SK-N-SH (cell line): ENCODE measurements at regions not wholly inside any gene's neighbourhood (a gene's known extent, or its start where the extent isn't known, plus 50 kb on each side); places are given as distances from the start of the nearest gene placed in this dataset.

ENCODE experiments used
- CTCF ChIA-PET: fragments of 300-600, 350-600 bp; formaldehyde crosslinking; extraction: SDS; loops from one replicate; lab custom pipeline; 2021; lab: Yijun Ruan, JAX
- POLR2A ChIA-PET: fragments of 350-600 bp; sonication (Branson Sonifier 250); formaldehyde crosslinking; extraction: SDS; loops from one replicate; lab custom pipeline; 2020; ENCODE audit warnings: antibody characterized with exemption, inconsistent platforms; lab: Yijun Ruan, JAX
- DNase-seq: peaks from one replicate; pipeline ENCODE4 v3.0.0; 2012
- H2AFZ ChIP-seq: fragments of 200-600 bp; sonication (generic); 2 replicates; pipeline ENCODE4 v1.8.1; 2016; ENCODE audit warnings: antibody characterized with exemption, mild to moderate bottlenecking, low read depth
- H3F3A ChIP-seq: fragments of 200-600 bp; sonication (generic); replicated peaks from 2 replicates; pipeline ENCODE3; 2016; ENCODE audit warnings: antibody characterized with exemption, mild to moderate bottlenecking; ENCODE audit not compliant: insufficient read depth
- H3K27ac ChIP-seq, 2 experiments: fragments of 200-500 bp in 1 of 2; fragments of 200-600 bp in 1 of 2; sonication (Bioruptor generic) in 1 of 2; sonication (generic), shearing (Covaris generic) in 1 of 2; 2 replicates each; pipeline versions ENCODE4 v1.5.1 to v1.6.1; 2014 to 2016; ENCODE audit warnings: low read depth in 2 of 2, inconsistent platforms in 1 of 2, low read length in 1 of 2, mild to moderate bottlenecking in 1 of 2, mixed read lengths in 1 of 2
- H3K27me3 ChIP-seq: fragments of 200-600 bp; sonication (generic), shearing (Covaris generic); 2 replicates; pipeline ENCODE4 v1.6.1; 2016; ENCODE audit warnings: mixed run types; ENCODE audit not compliant: insufficient read depth
- H3K36me3 ChIP-seq, 2 experiments: fragments of 200-500 bp in 1 of 2; fragments of 200-600 bp in 1 of 2; sonication (Bioruptor generic) in 1 of 2; sonication (generic) in 1 of 2; replicated peaks in 1 of 2; 2 replicates each; pipeline versions ENCODE3 to v1.5.1; 2014 to 2016; ENCODE audit warnings: low read length in 1 of 2, mild to moderate bottlenecking in 1 of 2; ENCODE audit not compliant: insufficient read depth in 2 of 2, control insufficient read depth in 1 of 2
- H3K4me1 ChIP-seq, 2 experiments: fragments of 200-500 bp in 1 of 2; fragments of 200-600 bp in 1 of 2; sonication (Bioruptor generic) in 1 of 2; sonication (generic), shearing (Covaris generic) in 1 of 2; 2 replicates each; pipeline versions ENCODE4 v1.5.1 to v1.6.1; 2014 to 2016; ENCODE audit warnings: low read depth in 1 of 2, low read length in 1 of 2, mixed run types in 1 of 2; ENCODE audit not compliant: insufficient read depth in 2 of 2, control insufficient read depth in 1 of 2
- H3K4me2 ChIP-seq: fragments of 200-600 bp; sonication (generic), shearing (Covaris generic); 2 replicates; pipeline ENCODE4 v1.6.1; 2017; ENCODE audit warnings: mixed run types
- H3K4me3 ChIP-seq, 2 experiments: fragments of 200-500 bp in 1 of 2; fragments of 200-600 bp in 1 of 2; sonication (Bioruptor generic) in 1 of 2; sonication (generic), shearing (Covaris generic) in 1 of 2; 2 replicates each; pipeline versions ENCODE4 v1.5.1 to v1.8.1; 2014 to 2016; ENCODE audit warnings: low read depth in 2 of 2, inconsistent platforms in 1 of 2, low read length in 1 of 2, mild to moderate bottlenecking in 1 of 2, mixed read lengths in 1 of 2, moderate library complexity in 1 of 2
- H3K79me2 ChIP-seq: fragments of 200-600 bp; sonication (generic); 2 replicates; pipeline ENCODE4 v1.8.1; 2017; ENCODE audit warnings: mild to moderate bottlenecking; ENCODE audit not compliant: insufficient read depth
- H3K9ac ChIP-seq: fragments of 200-600 bp; sonication (generic); 2 replicates; pipeline ENCODE4 v1.6.1; 2017; ENCODE audit warnings: mixed run types
- H3K9me2 ChIP-seq: fragments of 200-600 bp; sonication (generic); 2 replicates; pipeline ENCODE4 v1.6.1; 2017; ENCODE audit warnings: mixed run types
- H3K9me3 ChIP-seq: fragments of 200-600 bp; sonication (generic); 2 replicates; pipeline ENCODE4 v1.6.1; 2017; ENCODE audit warnings: mixed run types, mild to moderate bottlenecking, moderate library complexity
- H4K20me1 ChIP-seq: fragments of 200-600 bp; sonication (generic); 2 replicates; pipeline ENCODE4 v1.6.1; 2017; ENCODE audit warnings: mild to moderate bottlenecking, mixed run types; ENCODE audit not compliant: insufficient read depth
- ELF1 ChIP-seq: IDR thresholded peaks from 2 replicates; pipeline ENCODE4 v1.4.0; 2012
- MXI1 ChIP-seq: IDR thresholded peaks from 2 replicates; pipeline ENCODE4 v1.6.1; 2012; ENCODE audit warnings: mild to moderate bottlenecking, low read depth, low read length, improper control_type of control experiment
- RAD21 ChIP-seq: IDR thresholded peaks from 2 replicates; pipeline ENCODE4 v1.6.1; 2012; ENCODE audit warnings: mild to moderate bottlenecking, low read length
- RCOR1 ChIP-seq: fragments of 150-350 bp; IDR thresholded peaks from 2 replicates; pipeline ENCODE4 v1.6.1; 2017; ENCODE audit warnings: antibody characterized with exemption, low read length
- RXRA ChIP-seq: IDR thresholded peaks from 2 replicates; pipeline ENCODE4 v1.4.0; 2012; ENCODE audit warnings: low read depth, mild to moderate bottlenecking, borderline replicate concordance
- SIN3A ChIP-seq: IDR thresholded peaks from 2 replicates; pipeline ENCODE4 v1.6.1; 2012; ENCODE audit warnings: low read depth, mild to moderate bottlenecking, low read length, moderate library complexity, borderline replicate concordance
- TCF12 ChIP-seq: IDR thresholded peaks from 2 replicates; pipeline ENCODE4 v1.4.0; 2012
- WGBS: methylation state at CpG from one replicate; pipeline ENCODE4 v1.1.6; 2017; ENCODE audit warnings: low lambda C conversion rate; 5-methylcytosine and 5-hydroxymethylcytosine counted together
- TF ChIP-seq, protein P1 (sequence below): IDR thresholded peaks from 2 replicates; pipeline ENCODE4 v1.6.1; 2012; ENCODE audit warnings: mild to moderate bottlenecking, low read depth, low read length, moderate library complexity
- TF ChIP-seq, protein P2 (sequence below): fragments of 150-350 bp; IDR thresholded peaks from 2 replicates; pipeline ENCODE4 v1.6.1; 2017; ENCODE audit warnings: antibody characterized with exemption, low read length, low read depth, borderline replicate concordance

DNA sequence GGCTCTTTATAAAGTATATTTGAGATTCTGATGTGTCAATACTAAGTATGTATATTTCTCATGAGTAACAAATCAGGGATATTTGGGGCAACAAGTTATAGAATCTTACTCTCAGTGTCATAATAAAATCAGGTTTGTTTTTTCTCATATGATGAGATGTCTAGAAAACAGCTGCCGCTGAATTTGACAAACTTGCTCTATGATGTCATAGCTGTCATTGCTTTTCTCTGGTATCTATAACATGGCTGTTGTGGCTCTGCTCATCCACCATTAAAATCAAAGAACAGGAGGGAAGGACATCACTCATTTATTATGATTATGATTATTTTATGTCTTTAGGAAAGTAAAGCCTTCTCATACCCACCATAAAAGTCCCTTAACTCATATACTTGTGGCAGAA is 417.2 kb upstream of the LRRTM4 start:
- TF ChIP-seq MXI1 (no peak), RCOR1 (no peak), ELF1 (no peak)
- TF ChIP-seq, all 33 proteins: peak for 0
- Histone ChIP-seq H3K9me3 (no peaks in the 10 kb centered on the region; the same call in 1 of the 2 replicates), H3K79me2 (no peaks in the 10 kb centered on the region), H3K4me3 (no peak overlapping the region), H3K9ac (no peak overlapping the region), H4K20me1 (no peaks in the 10 kb centered on the region), H3F3A (no peaks in the 10 kb centered on the region), H3K4me2 (no peak overlapping the region), H3K4me1 (no peaks in the 10 kb centered on the region), H2AFZ (no peak overlapping the region), H3K36me3 (no peaks in the 10 kb centered on the region), H3K9me2 (no peaks in the 10 kb centered on the region), H3K27me3 (no peaks in the 10 kb centered on the region), H3K27ac (no peak overlapping the region)
- ChIA-PET POLR2A (no interaction called here), CTCF (no interaction called here)
- no peak for DNase-seq
- WGBS = 36% methylated on average over 1 of the region's 1 CpG

DNA sequence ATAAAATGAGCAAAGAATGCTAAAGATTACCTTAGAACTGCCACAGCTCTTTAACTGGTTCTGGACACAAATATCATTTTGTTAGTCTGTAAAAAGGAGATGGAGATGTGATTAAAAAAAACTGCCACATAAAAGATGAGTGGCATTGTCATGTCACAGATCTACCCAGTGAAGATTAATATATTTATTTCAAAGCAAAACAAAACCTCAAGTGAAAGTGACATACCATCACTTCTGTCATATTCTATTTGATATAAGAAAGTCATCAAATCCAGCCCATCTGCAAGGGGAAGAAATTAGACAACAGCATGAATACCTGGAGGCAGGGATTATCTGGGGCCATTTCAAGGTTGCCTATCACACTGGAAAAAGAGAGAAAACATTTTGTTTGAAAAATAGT is 417.6 kb upstream of the LRRTM4 start:
- Histone ChIP-seq H3K36me3 (no peaks in the 10 kb centered on the region), H3K9me3 (no peaks in the 10 kb centered on the region; the same call in 1 of the 2 replicates), H3K9me2 (no peaks in the 10 kb centered on the region), H3K27me3 (no peaks in the 10 kb centered on the region), H3F3A (no peaks in the 10 kb centered on the region), H3K27ac (no peak overlapping the region), H3K79me2 (no peaks in the 10 kb centered on the region), H3K4me3 (no peak overlapping the region), H2AFZ (no peak overlapping the region), H3K9ac (no peak overlapping the region), H4K20me1 (no peaks in the 10 kb centered on the region), H3K4me1 (no peaks in the 10 kb centered on the region), H3K4me2 (no peak overlapping the region)
- no peak for TF ChIP-seq RCOR1
- TF ChIP-seq SIN3A = no peak
- no peak for TF ChIP-seq RAD21
- no peak for TF ChIP-seq TCF12
- TF ChIP-seq, protein P1, sequence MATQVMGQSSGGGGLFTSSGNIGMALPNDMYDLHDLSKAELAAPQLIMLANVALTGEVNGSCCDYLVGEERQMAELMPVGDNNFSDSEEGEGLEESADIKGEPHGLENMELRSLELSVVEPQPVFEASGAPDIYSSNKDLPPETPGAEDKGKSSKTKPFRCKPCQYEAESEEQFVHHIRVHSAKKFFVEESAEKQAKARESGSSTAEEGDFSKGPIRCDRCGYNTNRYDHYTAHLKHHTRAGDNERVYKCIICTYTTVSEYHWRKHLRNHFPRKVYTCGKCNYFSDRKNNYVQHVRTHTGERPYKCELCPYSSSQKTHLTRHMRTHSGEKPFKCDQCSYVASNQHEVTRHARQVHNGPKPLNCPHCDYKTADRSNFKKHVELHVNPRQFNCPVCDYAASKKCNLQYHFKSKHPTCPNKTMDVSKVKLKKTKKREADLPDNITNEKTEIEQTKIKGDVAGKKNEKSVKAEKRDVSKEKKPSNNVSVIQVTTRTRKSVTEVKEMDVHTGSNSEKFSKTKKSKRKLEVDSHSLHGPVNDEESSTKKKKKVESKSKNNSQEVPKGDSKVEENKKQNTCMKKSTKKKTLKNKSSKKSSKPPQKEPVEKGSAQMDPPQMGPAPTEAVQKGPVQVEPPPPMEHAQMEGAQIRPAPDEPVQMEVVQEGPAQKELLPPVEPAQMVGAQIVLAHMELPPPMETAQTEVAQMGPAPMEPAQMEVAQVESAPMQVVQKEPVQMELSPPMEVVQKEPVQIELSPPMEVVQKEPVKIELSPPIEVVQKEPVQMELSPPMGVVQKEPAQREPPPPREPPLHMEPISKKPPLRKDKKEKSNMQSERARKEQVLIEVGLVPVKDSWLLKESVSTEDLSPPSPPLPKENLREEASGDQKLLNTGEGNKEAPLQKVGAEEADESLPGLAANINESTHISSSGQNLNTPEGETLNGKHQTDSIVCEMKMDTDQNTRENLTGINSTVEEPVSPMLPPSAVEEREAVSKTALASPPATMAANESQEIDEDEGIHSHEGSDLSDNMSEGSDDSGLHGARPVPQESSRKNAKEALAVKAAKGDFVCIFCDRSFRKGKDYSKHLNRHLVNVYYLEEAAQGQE = no peak
- TF ChIP-seq RXRA = no peak
- TF ChIP-seq, protein P2, sequence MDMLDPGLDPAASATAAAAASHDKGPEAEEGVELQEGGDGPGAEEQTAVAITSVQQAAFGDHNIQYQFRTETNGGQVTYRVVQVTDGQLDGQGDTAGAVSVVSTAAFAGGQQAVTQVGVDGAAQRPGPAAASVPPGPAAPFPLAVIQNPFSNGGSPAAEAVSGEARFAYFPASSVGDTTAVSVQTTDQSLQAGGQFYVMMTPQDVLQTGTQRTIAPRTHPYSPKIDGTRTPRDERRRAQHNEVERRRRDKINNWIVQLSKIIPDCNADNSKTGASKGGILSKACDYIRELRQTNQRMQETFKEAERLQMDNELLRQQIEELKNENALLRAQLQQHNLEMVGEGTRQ = no peak
- ChIA-PET CTCF (no interaction called here), POLR2A (no interaction called here)
- DNase-seq = no peak
